HCT116 (cell line): ENCODE measurements at regions not wholly inside any gene's neighbourhood (a gene's known extent, or its start where the extent isn't known, plus 50 kb on each side); places are given as distances from the start of the nearest gene placed in this dataset.

Source experiments
- ATAC-seq: fragments of 200-7000 bp; cut with Tn5 transposase; 2 replicates; pipeline ENCODE4 v1.9.1; 2020; ENCODE audit warnings: mild to moderate bottlenecking, moderate library complexity
- BruUV-seq: library from RNA; stranded (reverse); fragments of 400-500 nt; replicated peaks from 2 replicates; lab custom pipeline; 2021; lab: Mats Ljungman, UMichigan
- CTCF ChIA-PET: fragments of 300-600 bp; sonication (Branson Sonifier 250); formaldehyde crosslinking; loops from one replicate; lab custom pipeline; 2021; ENCODE audit warnings: antibody characterized with exemption; lab: Charles Lee
- POLR2A ChIA-PET: fragments of 300-600, 350-600 bp; sonication (Branson Sonifier 250); formaldehyde crosslinking; loops from one replicate; lab custom pipeline; 2021; ENCODE audit warnings: antibody characterized with exemption; lab: Charles Lee
- RAD21 ChIA-PET, 2 experiments: fragments of 300-600 bp; sonication (Branson Sonifier 250); formaldehyde crosslinking; loops; one replicate each; lab custom pipeline; 2023; ENCODE audit warnings: low total read pairs in 2 of 2; ENCODE audit not compliant: uncharacterized antibody in 2 of 2, unreplicated experiment in 2 of 2, low non-redundant PET in 1 of 2; lab: Charles Lee
- DNase-seq: peaks from one replicate; pipeline ENCODE4 v3.0.0-alpha.2; 2010; ENCODE audit warnings: low read depth, low spot score
- H2AFZ ChIP-seq: fragments of 200-600 bp; shearing (Covaris generic), sonication (generic); 2 replicates; pipeline ENCODE4 v1.6.1; 2017; ENCODE audit warnings: low read depth, mixed run types, mixed read lengths, antibody characterized with exemption, low read length; ENCODE audit not compliant: poor library complexity, severe bottlenecking
- H3K27ac ChIP-seq: 2 replicates; pipeline ENCODE4 v1.5.1; 2012; ENCODE audit warnings: low read depth, low read length
- H3K27me3 ChIP-seq: fragments of 200-600 bp; sonication (generic); 2 replicates; pipeline ENCODE4 v1.6.1; 2016; ENCODE audit warnings: mixed run types, low read length, mixed read lengths; ENCODE audit not compliant: insufficient read depth
- H3K36me3 ChIP-seq, 2 experiments: fragments of 200-500 bp in 1 of 2; fragments of 200-600 bp in 1 of 2; sonication (Bioruptor generic) in 1 of 2; sonication (generic) in 1 of 2; 2 replicates each; pipeline versions ENCODE4 v1.5.1 to v1.6.1; 2014 to 2016; ENCODE audit warnings: low read length in 2 of 2, inconsistent platforms in 1 of 2, mixed read lengths in 1 of 2, mixed run types in 1 of 2; ENCODE audit not compliant: insufficient read depth in 2 of 2, control insufficient read depth in 1 of 2
- H3K4me1 ChIP-seq, 2 experiments: fragments of 200-600 bp in 1 of 2; sonication (generic) in 1 of 2; 2 replicates each; pipeline versions ENCODE4 v1.5.1 to v1.6.1; 2012 to 2017; ENCODE audit warnings: low read length in 2 of 2, inconsistent platforms in 1 of 2, mild to moderate bottlenecking in 1 of 2, mixed read lengths in 1 of 2, mixed run types in 1 of 2, moderate library complexity in 1 of 2; ENCODE audit not compliant: insufficient read depth in 2 of 2, control insufficient read depth in 1 of 2
- H3K4me2 ChIP-seq: fragments of 200-600 bp; sonication (generic); 2 replicates; pipeline ENCODE4 v1.6.1; 2017; ENCODE audit warnings: mixed run types, low read length, mixed read lengths
- H3K4me3 ChIP-seq, 2 experiments: fragments of 200-600 bp in 1 of 2; sonication (generic) in 1 of 2; replicated peaks in 1 of 2; 2 replicates each; pipeline ENCODE4 v1.5.1; 2011 to 2016; ENCODE audit warnings: low read length in 2 of 2, control low read depth in 1 of 2, low read depth in 1 of 2, mild to moderate bottlenecking in 1 of 2, mixed read lengths in 1 of 2, mixed run types in 1 of 2
- H3K79me2 ChIP-seq: fragments of 200-600 bp; sonication (generic); 2 replicates; pipeline ENCODE4 v1.6.1; 2017; ENCODE audit warnings: mild to moderate bottlenecking, mixed run types, low read length, moderate library complexity, mixed read lengths; ENCODE audit not compliant: insufficient read depth
- H3K9ac ChIP-seq: fragments of 200-600 bp; sonication (generic); 2 replicates; pipeline ENCODE4 v1.6.1; 2016; ENCODE audit warnings: low read length, mixed read lengths
- H3K9me2 ChIP-seq: fragments of 200-600 bp; sonication (generic), shearing (Covaris generic); 2 replicates; pipeline ENCODE4 v1.6.1; 2017; ENCODE audit warnings: mixed run types, mild to moderate bottlenecking, moderate library complexity; ENCODE audit not compliant: insufficient read depth
- H3K9me3 ChIP-seq, 2 experiments: fragments of 200-500 bp in 1 of 2; fragments of 200-600 bp in 1 of 2; sonication (Bioruptor generic) in 1 of 2; sonication (generic) in 1 of 2; 2 replicates each; pipeline ENCODE4 v1.6.1; 2014 to 2017; ENCODE audit warnings: low read length in 2 of 2, mixed read lengths in 2 of 2, inconsistent platforms in 1 of 2, low read depth in 1 of 2, mild to moderate bottlenecking in 1 of 2, mixed run types in 1 of 2, moderate library complexity in 1 of 2; ENCODE audit not compliant: control insufficient read depth in 1 of 2, insufficient read depth in 1 of 2
- H4K20me1 ChIP-seq: fragments of 200-600 bp; sonication (generic), shearing (Covaris generic); 2 replicates; pipeline ENCODE4 v1.6.1; 2017; ENCODE audit warnings: mixed run types, mild to moderate bottlenecking, moderate library complexity; ENCODE audit not compliant: insufficient read depth
- CBX3 ChIP-seq: IDR thresholded peaks from 2 replicates; pipeline ENCODE4 v1.6.1; 2012; ENCODE audit warnings: low read depth
- CEBPB ChIP-seq: IDR thresholded peaks from 2 replicates; pipeline ENCODE4 v1.6.1; 2012; ENCODE audit warnings: low read depth
- EGR1 ChIP-seq: IDR thresholded peaks from 2 replicates; pipeline ENCODE4 v1.6.1; 2012; ENCODE audit warnings: low read depth
- EZH2 ChIP-seq: fragments of 200-600 bp; sonication (generic); IDR thresholded peaks from 2 replicates; pipeline ENCODE4 v1.6.1; 2017; ENCODE audit warnings: antibody characterized with exemption, mixed run types
- EZH2phosphoT487 ChIP-seq: fragments of 200-600 bp; IDR thresholded peaks from 2 replicates; pipeline ENCODE4 v1.6.1; 2018; ENCODE audit warnings: antibody characterized with exemption, borderline replicate concordance
- FOSL1 ChIP-seq: IDR thresholded peaks from 2 replicates; pipeline ENCODE4 v1.6.1; 2012; ENCODE audit warnings: low read depth
- JUND ChIP-seq: IDR thresholded peaks from 2 replicates; pipeline ENCODE4 v1.6.1; 2012
- RAD21 ChIP-seq: IDR thresholded peaks from 2 replicates; pipeline ENCODE4 v1.6.1; 2012; ENCODE audit warnings: low read depth, mild to moderate bottlenecking
- SIN3A ChIP-seq: IDR thresholded peaks from 2 replicates; pipeline ENCODE4 v1.6.1; 2012; ENCODE audit warnings: low read depth
- SP1 ChIP-seq: IDR thresholded peaks from 2 replicates; pipeline ENCODE4 v1.6.1; 2012; ENCODE audit warnings: low read depth
- SRF ChIP-seq: IDR thresholded peaks from 2 replicates; pipeline ENCODE4 v1.6.1; 2012; ENCODE audit warnings: low read depth
- TCF7L2 ChIP-seq: IDR thresholded peaks from 2 replicates; pipeline ENCODE4 v1.7.0; 2011; ENCODE audit warnings: borderline replicate concordance, inconsistent platforms; ENCODE audit not compliant: insufficient read depth, insufficient read length; ENCODE audit errors: extremely low read depth
- ZFX ChIP-seq: fragments of 450-650 bp; IDR thresholded peaks from 2 replicates; pipeline ENCODE4 v1.6.1; 2017
- ZNF274 ChIP-seq: fragments of 200-500 bp; sonication (Bioruptor generic); IDR thresholded peaks from 2 replicates; pipeline ENCODE4 v1.6.1; 2014; ENCODE audit warnings: mild to moderate bottlenecking, low read depth, low read length, inconsistent platforms
- intact Hi-C: fragments of 100-400 bp; cut with micrococcal nuclease; formaldehyde crosslinking; loops from 2 replicates; pipeline ENCODE4 v1.10.0; 2022
- TF ChIP-seq, protein P1 (sequence below): IDR thresholded peaks from 2 replicates; pipeline ENCODE4 v1.6.1; 2011; ENCODE audit warnings: mild to moderate bottlenecking, low read length, moderate library complexity; ENCODE audit not compliant: insufficient replicate concordance; ENCODE audit errors: extremely low read depth
- TF ChIP-seq, protein P2 (sequence below): IDR thresholded peaks from 2 replicates; pipeline ENCODE4 v1.6.1; 2012
- TF ChIP-seq, protein P3 (sequence below): IDR thresholded peaks from 2 replicates; pipeline ENCODE4 v1.6.1; 2012; ENCODE audit warnings: low read depth
- TF ChIP-seq, protein P4 (sequence below), 3 experiments: fragments of 200-600 bp in 1 of 3; sonication (generic) in 1 of 3; IDR thresholded peaks in 2 of 3; conservative IDR thresholded peaks in 1 of 3; 2 replicates each; pipeline ENCODE4 v1.5.1; 2012 to 2017; ENCODE audit warnings: low read depth in 2 of 3, low read length in 2 of 3, antibody characterized with exemption in 1 of 3, borderline replicate concordance in 1 of 3, control low read depth in 1 of 3, mild to moderate bottlenecking in 1 of 3, mixed read lengths in 1 of 3, mixed run types in 1 of 3, moderate library complexity in 1 of 3; ENCODE audit not compliant: insufficient read depth in 1 of 3
- TF ChIP-seq, protein P5 (sequence below): IDR thresholded peaks from 2 replicates; pipeline ENCODE4 v1.6.1; 2012

DNA sequence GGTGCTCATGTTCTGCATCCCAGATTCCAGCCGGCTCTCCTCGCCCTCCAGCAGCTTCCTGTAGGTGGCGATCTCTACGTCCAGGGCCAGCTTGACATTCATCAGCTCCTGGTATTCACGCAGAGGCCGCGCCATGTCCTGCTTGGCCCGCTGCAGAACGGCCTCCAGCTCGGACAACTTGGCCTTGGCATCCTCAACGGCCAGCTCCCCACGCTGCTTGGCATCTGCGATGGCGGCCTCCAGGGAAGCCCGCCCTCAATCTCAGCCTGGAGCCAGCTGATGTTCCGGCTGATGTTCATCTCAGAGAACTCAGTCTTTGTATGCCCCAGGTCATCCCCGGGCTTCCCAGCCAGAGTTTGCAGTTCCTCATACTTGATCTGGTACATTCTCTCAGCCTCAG, 431.8 kb upstream of the DIPK2B start:
- H2AFZ ChIP-seq: no peak overlapping the region
- BruUV-seq: no TSS peak
- TF ChIP-seq, protein P1, sequence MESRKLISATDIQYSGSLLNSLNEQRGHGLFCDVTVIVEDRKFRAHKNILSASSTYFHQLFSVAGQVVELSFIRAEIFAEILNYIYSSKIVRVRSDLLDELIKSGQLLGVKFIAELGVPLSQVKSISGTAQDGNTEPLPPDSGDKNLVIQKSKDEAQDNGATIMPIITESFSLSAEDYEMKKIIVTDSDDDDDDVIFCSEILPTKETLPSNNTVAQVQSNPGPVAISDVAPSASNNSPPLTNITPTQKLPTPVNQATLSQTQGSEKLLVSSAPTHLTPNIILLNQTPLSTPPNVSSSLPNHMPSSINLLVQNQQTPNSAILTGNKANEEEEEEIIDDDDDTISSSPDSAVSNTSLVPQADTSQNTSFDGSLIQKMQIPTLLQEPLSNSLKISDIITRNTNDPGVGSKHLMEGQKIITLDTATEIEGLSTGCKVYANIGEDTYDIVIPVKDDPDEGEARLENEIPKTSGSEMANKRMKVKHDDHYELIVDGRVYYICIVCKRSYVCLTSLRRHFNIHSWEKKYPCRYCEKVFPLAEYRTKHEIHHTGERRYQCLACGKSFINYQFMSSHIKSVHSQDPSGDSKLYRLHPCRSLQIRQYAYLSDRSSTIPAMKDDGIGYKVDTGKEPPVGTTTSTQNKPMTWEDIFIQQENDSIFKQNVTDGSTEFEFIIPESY: no peak
- TF ChIP-seq EZH2phosphoT487 (no peak), SIN3A (no peak), EGR1 (no peak), FOSL1 (no peak), ZFX (no peak), TCF7L2 (no peak), CBX3 (no peak), EZH2 (no peak), SRF (no peak), CEBPB (no peak), SP1 (no peak), ZNF274 (no peak), RAD21 (no peak), JUND (no peak)
- TF ChIP-seq, protein P2, sequence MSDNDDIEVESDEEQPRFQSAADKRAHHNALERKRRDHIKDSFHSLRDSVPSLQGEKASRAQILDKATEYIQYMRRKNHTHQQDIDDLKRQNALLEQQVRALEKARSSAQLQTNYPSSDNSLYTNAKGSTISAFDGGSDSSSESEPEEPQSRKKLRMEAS: no peak
- TF ChIP-seq, protein P3, sequence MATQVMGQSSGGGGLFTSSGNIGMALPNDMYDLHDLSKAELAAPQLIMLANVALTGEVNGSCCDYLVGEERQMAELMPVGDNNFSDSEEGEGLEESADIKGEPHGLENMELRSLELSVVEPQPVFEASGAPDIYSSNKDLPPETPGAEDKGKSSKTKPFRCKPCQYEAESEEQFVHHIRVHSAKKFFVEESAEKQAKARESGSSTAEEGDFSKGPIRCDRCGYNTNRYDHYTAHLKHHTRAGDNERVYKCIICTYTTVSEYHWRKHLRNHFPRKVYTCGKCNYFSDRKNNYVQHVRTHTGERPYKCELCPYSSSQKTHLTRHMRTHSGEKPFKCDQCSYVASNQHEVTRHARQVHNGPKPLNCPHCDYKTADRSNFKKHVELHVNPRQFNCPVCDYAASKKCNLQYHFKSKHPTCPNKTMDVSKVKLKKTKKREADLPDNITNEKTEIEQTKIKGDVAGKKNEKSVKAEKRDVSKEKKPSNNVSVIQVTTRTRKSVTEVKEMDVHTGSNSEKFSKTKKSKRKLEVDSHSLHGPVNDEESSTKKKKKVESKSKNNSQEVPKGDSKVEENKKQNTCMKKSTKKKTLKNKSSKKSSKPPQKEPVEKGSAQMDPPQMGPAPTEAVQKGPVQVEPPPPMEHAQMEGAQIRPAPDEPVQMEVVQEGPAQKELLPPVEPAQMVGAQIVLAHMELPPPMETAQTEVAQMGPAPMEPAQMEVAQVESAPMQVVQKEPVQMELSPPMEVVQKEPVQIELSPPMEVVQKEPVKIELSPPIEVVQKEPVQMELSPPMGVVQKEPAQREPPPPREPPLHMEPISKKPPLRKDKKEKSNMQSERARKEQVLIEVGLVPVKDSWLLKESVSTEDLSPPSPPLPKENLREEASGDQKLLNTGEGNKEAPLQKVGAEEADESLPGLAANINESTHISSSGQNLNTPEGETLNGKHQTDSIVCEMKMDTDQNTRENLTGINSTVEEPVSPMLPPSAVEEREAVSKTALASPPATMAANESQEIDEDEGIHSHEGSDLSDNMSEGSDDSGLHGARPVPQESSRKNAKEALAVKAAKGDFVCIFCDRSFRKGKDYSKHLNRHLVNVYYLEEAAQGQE: no peak
- TF ChIP-seq, protein P4, sequence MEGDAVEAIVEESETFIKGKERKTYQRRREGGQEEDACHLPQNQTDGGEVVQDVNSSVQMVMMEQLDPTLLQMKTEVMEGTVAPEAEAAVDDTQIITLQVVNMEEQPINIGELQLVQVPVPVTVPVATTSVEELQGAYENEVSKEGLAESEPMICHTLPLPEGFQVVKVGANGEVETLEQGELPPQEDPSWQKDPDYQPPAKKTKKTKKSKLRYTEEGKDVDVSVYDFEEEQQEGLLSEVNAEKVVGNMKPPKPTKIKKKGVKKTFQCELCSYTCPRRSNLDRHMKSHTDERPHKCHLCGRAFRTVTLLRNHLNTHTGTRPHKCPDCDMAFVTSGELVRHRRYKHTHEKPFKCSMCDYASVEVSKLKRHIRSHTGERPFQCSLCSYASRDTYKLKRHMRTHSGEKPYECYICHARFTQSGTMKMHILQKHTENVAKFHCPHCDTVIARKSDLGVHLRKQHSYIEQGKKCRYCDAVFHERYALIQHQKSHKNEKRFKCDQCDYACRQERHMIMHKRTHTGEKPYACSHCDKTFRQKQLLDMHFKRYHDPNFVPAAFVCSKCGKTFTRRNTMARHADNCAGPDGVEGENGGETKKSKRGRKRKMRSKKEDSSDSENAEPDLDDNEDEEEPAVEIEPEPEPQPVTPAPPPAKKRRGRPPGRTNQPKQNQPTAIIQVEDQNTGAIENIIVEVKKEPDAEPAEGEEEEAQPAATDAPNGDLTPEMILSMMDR (IDR thresholded peaks at IDR 0.05 in 2 of 3, conservative IDR thresholded peaks at IDR 0.05 in 1 of 3; ENCODE audit: borderline replicate concordance in 1 of 3, insufficient read depth in 1 of 3, low read depth in 2 of 3, low read length in 2 of 3): no peak
- TF ChIP-seq, protein P5, sequence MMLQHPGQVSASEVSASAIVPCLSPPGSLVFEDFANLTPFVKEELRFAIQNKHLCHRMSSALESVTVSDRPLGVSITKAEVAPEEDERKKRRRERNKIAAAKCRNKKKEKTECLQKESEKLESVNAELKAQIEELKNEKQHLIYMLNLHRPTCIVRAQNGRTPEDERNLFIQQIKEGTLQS: no peak
- TF ChIP-seq, all 23 proteins: peak for 0
- H3K9me2 ChIP-seq: no peaks in the 10 kb centered on the region
- H3K79me2 ChIP-seq: no peaks in the 10 kb centered on the region
- H3K36me3 ChIP-seq: no peaks in the 10 kb centered on the region
- DNase-seq (no peak), ATAC-seq (no peak)
- no peak overlapping the region for H3K4me3 ChIP-seq
- no peaks in the 10 kb centered on the region for H3K27me3 ChIP-seq
- H3K27ac ChIP-seq: no peak overlapping the region
- H3K9ac ChIP-seq: no peak overlapping the region
- CTCF ChIA-PET: no interaction called here
- POLR2A ChIA-PET: no interaction called here
- RAD21 ChIA-PET: no interaction called here
- H3K9me3 ChIP-seq: no peaks in the 10 kb centered on the region
- no peak overlapping the region for H3K4me2 ChIP-seq
- intact Hi-C loops: no loop called here
- H3K4me1 ChIP-seq: no peaks in the 10 kb centered on the region
- H4K20me1 ChIP-seq: no peaks in the 10 kb centered on the region
